NCI-H2107 treated with DMSO at 0.1 percent for 48 hours (cell line): ENCODE measurements at regions not wholly inside any gene's neighbourhood (a gene's known extent, or its start where the extent isn't known, plus 50 kb on each side); places are given as distances from the start of the nearest gene placed in this dataset.
"Not testable (repeated sequence)": the region's sequence is repeated elsewhere in the genome, so short reads cannot be mapped to it uniquely, and the experiment has no call there.

Experiments used
- DNase-seq: peaks from one replicate; lab custom pipeline; 2025; ENCODE audit not compliant: unreplicated experiment; lab: John Stamatoyannopoulos, UW

DNA sequence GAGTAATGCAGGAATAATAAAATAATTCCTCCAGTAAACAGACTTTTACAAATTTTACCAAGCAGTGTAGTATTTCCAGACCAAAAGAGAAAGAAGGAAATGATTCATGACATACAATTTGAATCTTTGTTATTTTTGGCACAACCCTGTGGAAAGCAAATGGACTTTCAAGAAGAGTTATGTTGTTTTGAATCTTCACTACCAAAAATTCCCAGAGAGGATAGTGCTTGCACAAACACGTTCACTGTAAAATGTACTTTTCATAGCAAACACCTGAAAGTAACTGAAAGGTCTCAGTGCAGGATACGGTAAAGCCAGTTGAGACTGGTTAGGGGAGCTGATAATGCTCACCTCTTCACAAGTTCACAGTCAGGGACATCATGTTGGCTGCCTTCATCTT, 107.1 kb downstream of the USP22 start:
- no peak for DNase-seq

DNA sequence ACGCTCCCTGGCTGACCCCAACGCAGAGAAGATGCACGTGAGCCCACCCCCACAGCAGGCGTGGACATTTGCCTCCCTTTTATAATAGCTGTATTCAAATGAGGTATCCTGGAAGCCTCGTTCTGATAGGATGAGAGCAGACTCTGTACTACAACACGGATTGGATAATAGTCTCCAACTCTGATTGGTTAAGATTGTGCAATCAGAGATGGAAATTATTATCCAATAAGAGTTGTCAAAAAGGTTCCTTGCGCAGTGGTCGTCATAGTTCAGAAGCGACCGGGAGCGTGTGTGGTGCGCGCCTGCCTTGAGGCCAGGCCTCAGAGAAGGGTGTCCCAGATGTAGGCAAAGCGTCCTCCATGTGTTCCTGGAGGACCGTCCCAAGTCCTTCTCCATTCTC, 104.6 kb downstream of the USP22 start:
- DNase-seq = no peak

DNA sequence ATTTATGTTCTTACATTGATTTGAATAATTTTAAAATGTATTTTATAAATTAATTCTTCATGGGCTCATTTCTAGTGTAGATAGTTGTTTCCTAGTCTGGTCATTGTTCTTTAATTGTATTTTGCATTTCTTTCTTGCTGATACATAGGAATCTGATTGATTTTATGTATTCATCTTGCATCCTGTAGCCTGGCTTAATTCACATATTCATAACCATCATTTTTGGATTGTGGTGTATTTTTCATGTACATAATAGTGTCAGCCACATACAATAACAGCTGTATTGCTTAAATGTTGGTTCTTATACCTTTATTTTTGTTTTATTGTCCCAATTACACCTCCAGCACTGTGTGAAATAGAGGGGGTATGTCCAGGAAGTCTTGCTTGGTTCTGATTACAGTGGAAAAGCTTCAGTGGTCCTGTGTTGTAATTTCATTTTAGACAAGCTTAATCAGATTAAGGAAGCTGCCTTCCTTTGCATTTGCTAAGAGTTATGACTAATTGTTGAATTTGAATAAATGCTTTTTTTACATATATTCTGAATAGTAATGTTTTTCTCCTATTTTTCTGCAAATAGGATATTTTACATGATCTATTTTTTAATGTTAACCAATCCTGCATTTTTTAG, 103.7 kb downstream of the USP22 start:
- no peak for DNase-seq

DNA sequence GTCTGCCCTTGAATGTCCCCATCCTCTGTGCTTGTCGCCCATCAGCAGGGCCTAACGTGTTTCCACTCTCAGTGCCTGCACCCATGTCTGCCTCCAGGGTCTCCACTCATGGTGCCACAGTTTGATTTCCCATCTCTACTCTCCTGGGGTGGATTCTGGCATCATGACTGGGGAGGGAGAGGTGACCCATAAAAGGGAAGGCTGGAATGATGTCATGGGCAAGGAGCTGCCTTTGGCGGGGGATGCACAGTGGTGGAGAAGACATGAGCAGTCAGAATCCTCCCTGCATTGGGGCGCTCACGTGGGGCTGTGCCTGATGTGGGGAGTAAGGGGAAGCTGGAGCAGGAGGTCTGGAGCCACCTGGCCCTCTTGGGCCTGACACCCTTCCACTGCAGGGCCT, 100.9 kb downstream of the USP22 start:
- DNase-seq = no peak

DNA sequence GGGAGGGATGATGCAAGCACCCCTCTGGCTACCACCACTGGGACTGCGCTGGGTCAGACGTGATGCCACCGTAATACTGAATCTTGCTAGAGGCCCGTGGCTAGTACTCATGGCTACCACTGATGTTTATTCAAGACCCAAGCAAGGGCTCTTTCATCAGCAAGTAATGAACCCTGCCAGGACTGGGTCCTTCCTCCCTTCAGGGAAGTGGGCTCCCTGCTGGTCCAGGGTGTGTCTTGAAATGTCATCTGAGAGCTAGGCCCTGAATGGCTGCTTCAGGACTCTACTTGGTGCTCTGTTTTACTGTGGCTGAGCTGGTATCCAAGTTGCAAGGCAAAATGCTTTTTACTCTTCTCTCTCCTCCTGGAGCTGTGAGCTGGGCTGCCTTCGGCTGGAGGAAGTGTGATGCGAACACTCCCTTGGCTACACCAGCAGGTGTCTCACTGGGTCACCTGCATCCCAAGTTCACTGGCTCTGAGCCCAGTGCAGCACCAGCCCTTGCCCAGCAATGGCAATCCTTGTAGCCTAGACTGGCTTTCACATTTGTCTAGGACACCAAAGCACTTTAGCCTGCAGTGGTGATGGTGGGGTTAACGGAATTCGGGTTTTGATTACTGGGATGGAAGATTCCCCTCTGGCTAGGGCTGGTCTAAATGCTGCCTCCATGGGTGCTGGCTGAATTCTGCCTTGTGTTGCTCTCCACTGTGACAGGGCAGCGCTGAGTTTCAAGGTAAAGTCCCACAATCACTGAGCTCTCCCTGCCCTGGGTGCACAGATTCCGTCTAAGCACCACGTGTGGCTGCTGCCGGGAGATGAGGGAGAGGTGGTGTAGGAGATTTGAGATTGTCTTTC, 98.6 kb downstream of the USP22 start:
- DNase-seq = no peak

DNA sequence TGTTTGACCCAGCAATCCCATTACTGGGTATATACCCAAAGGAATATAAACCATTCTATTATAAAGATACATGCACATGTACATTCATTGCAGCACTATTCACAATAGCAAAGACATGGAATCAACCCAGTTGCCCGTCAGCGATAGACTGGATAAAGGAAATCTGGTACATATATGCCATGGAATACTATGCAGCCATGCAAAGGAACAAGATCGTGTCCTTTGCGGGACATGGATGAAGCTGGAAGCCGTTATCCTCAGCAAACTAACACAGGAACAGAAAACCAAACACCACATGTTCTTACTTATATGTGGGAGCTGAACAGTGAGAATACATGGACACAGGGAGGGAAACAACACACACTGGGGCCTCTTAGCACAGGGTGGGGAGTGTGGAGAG, 95.1 kb downstream of the USP22 start:
- DNase-seq = not testable (repeated sequence)

DNA sequence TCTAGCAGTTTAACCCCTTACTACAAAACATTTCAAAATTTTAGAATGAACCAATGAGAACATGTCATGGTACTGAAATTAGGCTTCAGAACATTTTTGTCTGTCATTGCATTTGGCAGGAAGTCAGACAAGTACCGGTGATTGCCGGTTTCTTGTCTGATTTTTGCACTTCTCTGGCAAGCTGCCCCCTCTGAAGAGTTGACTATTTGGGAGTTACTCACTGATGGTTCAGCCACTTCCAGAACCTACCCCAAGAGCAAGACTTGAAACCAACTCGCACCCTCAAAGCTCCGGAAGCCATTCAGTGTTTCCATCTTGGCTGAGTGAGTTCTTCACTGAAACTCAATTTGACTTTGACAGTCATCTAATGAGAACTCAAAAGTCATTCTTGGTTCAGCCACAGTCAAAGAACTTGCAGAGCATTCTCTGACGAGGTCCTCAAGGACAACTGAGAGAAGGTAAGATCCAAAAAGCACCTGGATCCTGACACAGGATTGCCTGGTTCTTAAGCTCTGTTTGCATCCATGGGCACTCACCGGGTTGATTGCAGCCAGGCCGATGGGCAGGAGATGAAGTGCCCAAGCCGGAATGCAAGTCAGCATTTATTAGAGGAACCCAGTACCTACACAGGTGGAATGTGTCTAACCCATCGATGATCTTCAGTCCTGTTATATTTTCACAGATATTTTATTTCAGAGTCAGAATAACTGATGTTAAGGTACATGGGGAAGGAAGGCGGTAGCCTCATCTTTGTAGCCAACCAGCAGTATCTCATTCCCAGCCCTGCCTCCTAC, 93.6 kb downstream of the USP22 start:
- DNase-seq = no peak
